Colonic mucosa (tissue), 4 donors: ENCODE measurements at regions not wholly inside any gene's neighbourhood (a gene's known extent, or its start where the extent isn't known, plus 50 kb on each side); places are given as distances from the start of the nearest gene placed in this dataset.

Source experiments
- DNase-seq: peaks from one replicate; pipeline ENCODE4 v3.0.0-alpha.2; 2020
- H3K27ac ChIP-seq: fragments of 200-600 bp; one replicate; pipeline ENCODE4 v1.8.0; 2021
- H3K27me3 ChIP-seq: fragments of 200-600 bp; one replicate; pipeline ENCODE4 v1.8.0; 2021
- H3K36me3 ChIP-seq: fragments of 200-600 bp; one replicate; pipeline ENCODE4 v1.8.0; 2021
- H3K4me1 ChIP-seq: fragments of 200-600 bp; one replicate; pipeline ENCODE4 v1.8.0; 2021; ENCODE audit warnings: mild to moderate bottlenecking
- H3K4me3 ChIP-seq: fragments of 200-600 bp; one replicate; pipeline ENCODE4 v1.8.0; 2021
- H3K9ac ChIP-seq, 2 donors: one replicate each; pipeline ENCODE4 v1.7.0; 2013; ENCODE audit warnings: control low read depth in 2 of 2, low read depth in 2 of 2, low read length in 2 of 2
- H3K9me3 ChIP-seq: fragments of 200-600 bp; one replicate; pipeline ENCODE4 v1.8.0; 2021
- intact Hi-C: fragments of 100-400 bp; cut with DNase I; formaldehyde crosslinking; loops from one replicate; pipeline ENCODE4 v1.14.1; 2022
- TF ChIP-seq, protein P1 (sequence below): fragments of 200-600 bp; IDR thresholded peaks from one replicate; pipeline ENCODE4 v1.8.0; 2022; ENCODE audit warnings: antibody characterized with exemption, mild to moderate bottlenecking
- donor health status: healthy.
- donor health status: DM: no; HTN: no; CAD: no.
- donor health status: DM: no; HTN: no; CAD: no.

DNA sequence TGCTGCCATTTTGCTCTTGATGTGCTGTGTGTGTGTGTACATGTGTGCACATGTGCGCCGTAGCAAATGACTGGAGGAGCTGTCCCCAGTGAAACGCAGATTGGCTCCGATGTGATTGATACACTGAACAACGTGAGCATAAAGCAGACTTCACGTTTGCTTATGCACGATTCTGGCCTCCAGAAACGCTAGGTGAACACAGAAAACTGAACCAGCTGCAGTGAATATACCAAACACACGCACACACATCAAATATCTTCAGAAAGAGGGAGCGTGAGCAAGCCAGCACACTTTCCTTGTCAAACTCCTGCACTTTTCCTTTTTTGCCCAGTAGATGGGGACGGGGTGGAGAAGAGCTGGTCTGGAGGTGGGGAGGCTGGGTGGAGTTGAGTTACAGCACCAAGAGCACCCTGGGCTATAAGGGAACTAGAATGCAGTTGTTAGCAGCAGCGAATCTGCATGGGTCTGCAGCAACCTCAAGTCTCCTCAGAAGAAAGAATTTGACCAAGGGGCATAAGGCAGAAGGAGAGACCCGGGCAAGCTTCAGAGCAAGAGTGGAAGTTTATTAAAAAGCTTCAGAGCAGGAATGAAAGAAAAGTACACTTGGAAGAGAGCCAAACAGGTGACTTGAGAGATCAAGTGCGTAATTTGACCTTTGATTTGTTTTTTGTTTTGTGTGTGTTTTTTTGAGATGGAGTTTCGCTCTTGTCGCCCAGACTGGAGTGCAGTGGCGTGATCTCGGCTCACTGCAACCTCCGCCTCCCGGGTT, 77.8 kb upstream of the CADM1 start:
- Histone ChIP-seq H3K9me3 (no peaks in the 10 kb centered on the region), H3K9ac (no peak overlapping the region), H3K27ac (no peak overlapping the region), H3K27me3 (no peaks in the 10 kb centered on the region), H3K4me3 (no peak overlapping the region), H3K36me3 (no peaks in the 10 kb centered on the region), H3K4me1 (no peaks in the 10 kb centered on the region)
- TF ChIP-seq, protein P1, sequence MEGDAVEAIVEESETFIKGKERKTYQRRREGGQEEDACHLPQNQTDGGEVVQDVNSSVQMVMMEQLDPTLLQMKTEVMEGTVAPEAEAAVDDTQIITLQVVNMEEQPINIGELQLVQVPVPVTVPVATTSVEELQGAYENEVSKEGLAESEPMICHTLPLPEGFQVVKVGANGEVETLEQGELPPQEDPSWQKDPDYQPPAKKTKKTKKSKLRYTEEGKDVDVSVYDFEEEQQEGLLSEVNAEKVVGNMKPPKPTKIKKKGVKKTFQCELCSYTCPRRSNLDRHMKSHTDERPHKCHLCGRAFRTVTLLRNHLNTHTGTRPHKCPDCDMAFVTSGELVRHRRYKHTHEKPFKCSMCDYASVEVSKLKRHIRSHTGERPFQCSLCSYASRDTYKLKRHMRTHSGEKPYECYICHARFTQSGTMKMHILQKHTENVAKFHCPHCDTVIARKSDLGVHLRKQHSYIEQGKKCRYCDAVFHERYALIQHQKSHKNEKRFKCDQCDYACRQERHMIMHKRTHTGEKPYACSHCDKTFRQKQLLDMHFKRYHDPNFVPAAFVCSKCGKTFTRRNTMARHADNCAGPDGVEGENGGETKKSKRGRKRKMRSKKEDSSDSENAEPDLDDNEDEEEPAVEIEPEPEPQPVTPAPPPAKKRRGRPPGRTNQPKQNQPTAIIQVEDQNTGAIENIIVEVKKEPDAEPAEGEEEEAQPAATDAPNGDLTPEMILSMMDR: no peak
- DNase-seq: peak; percentile 53
- intact Hi-C loops: no loop called here

DNA sequence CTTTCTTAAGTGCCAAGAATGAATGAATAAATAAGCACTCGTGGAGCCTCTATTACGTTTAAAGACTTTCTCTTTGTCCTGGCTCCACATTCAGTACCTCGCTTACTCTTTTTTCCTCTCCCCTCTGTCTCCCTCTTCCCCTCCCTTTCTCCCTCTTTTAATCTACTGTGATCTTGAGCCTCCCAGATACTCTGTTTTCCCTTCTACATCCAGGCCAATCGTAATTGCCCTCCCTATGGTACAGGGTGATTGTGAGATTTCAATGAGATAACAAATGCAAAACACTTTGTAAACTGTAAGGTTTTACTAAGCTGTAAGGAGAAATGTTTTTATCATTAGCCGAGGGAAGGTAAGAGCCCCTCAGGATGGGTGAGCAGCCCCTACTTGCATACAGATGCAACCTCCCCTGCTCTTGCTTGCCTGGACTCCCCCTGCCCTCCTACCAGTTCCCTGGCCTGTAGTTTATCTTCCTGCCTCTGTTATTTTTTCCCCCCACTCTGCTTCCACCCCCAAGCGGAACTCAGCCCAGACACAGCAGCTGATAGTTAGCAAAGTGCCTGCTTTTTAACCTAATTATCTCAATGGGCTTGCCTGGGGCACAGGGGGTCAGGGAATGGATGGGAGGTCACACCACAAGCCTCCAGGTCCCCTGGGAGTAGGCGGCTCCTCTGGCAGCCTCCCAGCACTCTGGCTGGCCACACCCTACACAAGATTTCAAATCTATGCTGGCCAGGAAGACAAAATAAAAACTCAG, 76.9 kb upstream of the CADM1 start:
- no peaks in the 10 kb centered on the region for H3K27me3 ChIP-seq
- H3K9ac ChIP-seq: no peak overlapping the region
- H3K36me3 ChIP-seq: no peaks in the 10 kb centered on the region
- intact Hi-C loops: no loop called here
- H3K4me3 ChIP-seq: no peak overlapping the region
- no peaks in the 10 kb centered on the region for H3K9me3 ChIP-seq
- H3K4me1 ChIP-seq: no peaks in the 10 kb centered on the region
- peak; percentile 26 for DNase-seq
- TF ChIP-seq, protein P1: no peak
- H3K27ac ChIP-seq: no peak overlapping the region

DNA sequence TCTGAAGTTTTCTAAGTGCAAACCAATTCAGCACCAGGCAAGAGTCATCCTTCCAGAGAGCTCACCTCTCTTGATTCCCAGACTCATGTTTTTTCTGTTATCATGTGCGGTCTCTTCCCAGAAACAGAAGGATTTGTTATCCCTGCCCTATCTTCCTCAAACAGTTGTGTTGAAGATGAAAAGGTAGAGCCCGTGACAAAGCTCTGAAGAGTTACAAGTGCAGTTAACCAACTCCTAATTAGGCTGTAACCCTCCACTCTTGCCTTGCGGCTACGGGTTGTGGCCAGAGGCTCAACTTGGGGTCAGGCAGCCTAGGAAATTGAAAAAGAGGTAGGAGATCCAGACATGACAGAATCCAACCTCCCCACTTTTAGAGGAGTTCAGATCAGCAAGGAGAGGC, 76.2 kb upstream of the CADM1 start:
- Histone ChIP-seq H3K36me3 (no peaks in the 10 kb centered on the region), H3K4me3 (no peak overlapping the region), H3K27ac (no peak overlapping the region), H3K9ac (no peak overlapping the region), H3K9me3 (no peaks in the 10 kb centered on the region), H3K27me3 (no peaks in the 10 kb centered on the region), H3K4me1 (no peaks in the 10 kb centered on the region)
- TF ChIP-seq, protein P1: no peak
- intact Hi-C loops: no loop called here
- no peak for DNase-seq

DNA sequence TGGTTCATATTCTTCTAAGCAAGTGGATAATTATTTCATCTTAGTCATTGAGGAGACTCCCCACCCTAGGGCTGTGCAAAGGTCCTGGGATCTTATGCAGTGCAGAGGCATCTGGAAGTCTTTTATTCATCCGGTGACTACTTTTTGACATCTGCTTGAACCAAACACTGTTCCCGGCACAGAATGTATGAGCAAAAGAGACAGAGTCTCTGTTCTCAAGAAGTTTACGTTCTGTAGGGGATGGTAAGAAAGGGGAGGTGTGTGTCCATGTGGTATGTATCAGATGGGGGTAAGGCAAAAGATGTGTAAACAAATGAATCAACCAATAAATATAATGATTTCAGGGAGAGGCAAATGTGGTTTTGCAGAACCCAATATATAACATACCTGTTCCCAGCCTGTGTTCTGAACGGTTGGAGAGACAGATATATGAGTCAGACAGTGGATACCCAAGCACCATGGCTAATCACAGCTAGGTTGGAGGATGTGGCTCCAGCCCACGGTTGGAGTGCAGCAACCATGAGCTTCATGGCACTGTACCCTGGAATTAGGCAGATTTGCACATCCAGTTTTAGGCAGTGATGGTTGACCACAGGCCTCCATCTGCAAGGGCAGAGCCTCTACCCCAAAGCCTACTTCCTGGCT, 75.1 kb upstream of the CADM1 start:
- intact Hi-C loops: no loop called here
- Histone ChIP-seq H3K9me3 (no peaks in the 10 kb centered on the region), H3K4me3 (no peak overlapping the region), H3K27ac (no peak overlapping the region), H3K36me3 (no peaks in the 10 kb centered on the region), H3K27me3 (no peaks in the 10 kb centered on the region), H3K9ac (no peak overlapping the region), H3K4me1 (no peaks in the 10 kb centered on the region)
- no peak for DNase-seq
- TF ChIP-seq, protein P1: no peak

DNA sequence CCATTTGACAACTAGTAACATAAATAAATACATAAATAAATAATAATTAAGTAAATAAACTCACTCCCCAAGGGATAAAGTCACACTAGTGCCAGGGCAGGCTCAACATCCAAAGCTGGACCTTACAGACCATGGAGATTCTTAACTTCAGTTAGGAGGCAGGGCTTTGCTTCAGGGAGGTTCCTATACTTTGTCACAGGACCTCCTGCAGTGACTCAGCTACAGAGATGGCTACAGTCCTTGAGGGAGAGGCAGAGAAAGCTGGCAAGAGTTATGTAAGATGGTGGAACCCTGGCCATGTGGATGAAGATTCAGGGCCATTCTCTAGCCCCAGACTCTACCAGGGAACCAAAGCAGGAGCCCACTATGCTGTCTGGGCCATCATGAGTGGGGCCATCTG, 74.1 kb upstream of the CADM1 start:
- Histone ChIP-seq H3K36me3 (no peaks in the 10 kb centered on the region), H3K27me3 (no peaks in the 10 kb centered on the region), H3K4me3 (no peak overlapping the region), H3K9ac (no peak overlapping the region), H3K4me1 (no peaks in the 10 kb centered on the region), H3K9me3 (no peaks in the 10 kb centered on the region), H3K27ac (no peak overlapping the region)
- intact Hi-C loops: no loop called here
- DNase-seq: no peak
- TF ChIP-seq, protein P1: no peak
